ENCODE measurements at regions not wholly inside any gene's neighbourhood (a gene's known extent, or its start where the extent isn't known, plus 50 kb on each side); places are given as distances from the start of the nearest gene placed in this dataset.

DNA sequence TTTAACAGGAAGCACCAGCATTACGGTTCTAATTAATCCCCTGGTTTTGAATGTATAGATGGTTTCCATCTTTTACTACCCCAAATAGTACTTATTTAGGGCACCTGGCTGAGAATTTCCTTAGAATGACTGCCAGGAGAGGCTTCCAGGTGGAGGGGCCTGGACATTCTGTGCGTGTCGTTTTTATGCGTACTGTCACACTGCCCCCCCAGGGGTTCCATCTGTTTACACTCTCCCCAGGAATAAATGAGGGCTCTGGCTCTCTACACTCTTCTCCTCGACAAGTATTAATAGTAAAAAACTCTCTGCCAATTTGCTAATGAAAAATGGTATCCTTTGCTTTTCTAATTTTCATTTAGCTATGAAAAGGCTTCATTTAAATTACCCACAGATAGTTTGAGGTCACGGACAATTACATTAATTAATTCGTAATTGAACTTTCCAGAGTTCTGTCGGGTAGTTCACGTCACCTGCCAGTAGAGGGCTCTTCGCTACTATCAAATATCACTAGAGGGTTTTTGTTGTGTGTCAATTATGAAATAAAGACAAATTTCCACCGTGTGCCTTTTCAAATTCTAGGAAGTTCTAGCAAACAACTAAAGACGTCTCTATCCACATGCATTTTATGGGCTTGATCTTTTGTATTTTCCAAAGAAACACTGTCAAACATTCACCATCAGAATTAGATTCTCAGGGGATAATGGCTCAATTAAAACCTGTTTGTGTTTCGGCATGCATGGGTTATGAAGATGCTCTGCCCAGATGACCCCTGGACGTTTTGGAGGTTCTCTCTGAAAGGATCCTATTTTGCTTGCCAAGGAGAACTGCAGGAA is 88.8 kb upstream of the ASB18 start:
- CTCF ChIA-PET = interaction anchor here (0.7 to 2.2 kb wide), 12 partner anchors 97 to 769 kb away, joined by 3 to 27 read pairs (median 4); partner anchors contain the start of gene ACKR3
- Histone ChIP-seq H4K20me1 (ENCODE audit: control insufficient read depth, insufficient read depth) (no peaks in the 10 kb centered on the region), H3K4me2 (ENCODE audit: control insufficient read depth, insufficient read depth) (no peak overlapping the region), H3K9me3 (replicated peaks; ENCODE audit: control insufficient read depth, insufficient read depth, low read length) (no peaks in the 10 kb centered on the region), H2AFZ (ENCODE audit: control insufficient read depth, low read depth, low read length) (no peak overlapping the region), H3K4me1 (ENCODE audit: control insufficient read depth, insufficient read depth, low read length) (no peaks in the 10 kb centered on the region), H3K27ac (ENCODE audit: control insufficient read depth, insufficient read depth) (no peak overlapping the region), H3K79me2 (ENCODE audit: control insufficient read depth, insufficient read depth, low read length) (no peaks in the 10 kb centered on the region), H3K27me3 (replicated peaks in 1 of 2; ENCODE audit: control insufficient read depth in 2 of 2, insufficient read depth in 2 of 2, low read length in 1 of 2) (no peaks in the 10 kb centered on the region), H3K36me3 (ENCODE audit: control insufficient read depth in 2 of 2, insufficient read depth in 2 of 2, low read length in 1 of 2) (no peaks in the 10 kb centered on the region), H3K4me3 (no peak overlapping the region), H3K9ac (ENCODE audit: control insufficient read depth, insufficient read depth, low read length) (no peak overlapping the region)
- FAIRE-seq (peak; percentile 52), ATAC-seq (peak; percentile 58), DNase-seq (ENCODE audit: low read depth, low spot score) (no peak)
- BruUV-seq (replicated peaks) = no TSS peak
- POLR2A ChIA-PET = interaction anchor here (0.6 kb wide), 1 partner anchor 16 kb away, joined by 6 read pairs; no protein-coding TSS in a partner anchor
- in situ Hi-C loops (cut with MboI) (no loop called here), intact Hi-C loops (cut with micrococcal nuclease; ENCODE audit: unreplicated experiment) (loop anchor here (1.0 to 10.0 kb wide), 4 partner anchors 162 to 720 kb away; no protein-coding TSS in a partner anchor)
- RAD21 ChIA-PET (ENCODE audit: unreplicated experiment) = interaction anchor here (0.6 to 2.3 kb wide), 6 partner anchors 177 to 710 kb away, joined by 3 to 10 read pairs (median 4); partner anchors contain the start of gene ACKR3
- 10% methylated on average over 14 of the region's 14 CpGs for WGBS (ENCODE audit: insufficient coverage, insufficient replicate concordance, low lambda C conversion rate, missing lambda C conversion rate)
- SMC1A ChIA-PET (ENCODE audit: uncharacterized antibody, unreplicated experiment) = interaction anchor here (0.7 to 2.0 kb wide), 10 partner anchors 17 to 733 kb away, joined by 3 to 12 read pairs (median 6); partner anchors contain the start of gene ACKR3
- TF ChIP-seq, protein P1, sequence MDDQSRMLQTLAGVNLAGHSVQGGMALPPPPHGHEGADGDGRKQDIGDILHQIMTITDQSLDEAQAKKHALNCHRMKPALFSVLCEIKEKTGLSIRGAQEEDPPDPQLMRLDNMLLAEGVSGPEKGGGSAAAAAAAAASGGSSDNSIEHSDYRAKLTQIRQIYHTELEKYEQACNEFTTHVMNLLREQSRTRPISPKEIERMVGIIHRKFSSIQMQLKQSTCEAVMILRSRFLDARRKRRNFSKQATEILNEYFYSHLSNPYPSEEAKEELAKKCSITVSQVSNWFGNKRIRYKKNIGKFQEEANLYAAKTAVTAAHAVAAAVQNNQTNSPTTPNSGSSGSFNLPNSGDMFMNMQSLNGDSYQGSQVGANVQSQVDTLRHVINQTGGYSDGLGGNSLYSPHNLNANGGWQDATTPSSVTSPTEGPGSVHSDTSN (IDR thresholded peaks at IDR 0.05; ENCODE audit: insufficient replicate concordance, low read depth, low read length) = no peak
- TF ChIP-seq SMC3 (IDR thresholded peaks at IDR 0.05; ENCODE audit: borderline replicate concordance, low read length) (peak; percentile 89), GABPA (IDR thresholded peaks at IDR 0.05; ENCODE audit: low read depth) (no peak), ATF7 (IDR thresholded peaks at IDR 0.05; ENCODE audit: low read depth) (no peak), TCF7 (IDR thresholded peaks at IDR 0.05; ENCODE audit: borderline replicate concordance) (no peak), KAT2A (conservative IDR thresholded peaks at IDR 0.05; ENCODE audit: control insufficient read depth, low read depth, low read length) (no peak), POU2F2 (IDR thresholded peaks at IDR 0.05; ENCODE audit: borderline replicate concordance, low read depth, low read length) (no peak), RAD21 (IDR thresholded peaks at IDR 0.05; ENCODE audit: insufficient read depth, low read depth, low read length) (peak; percentile 84), BACH1 (IDR thresholded peaks at IDR 0.05; ENCODE audit: borderline replicate concordance) (no peak), NRF1 (conservative IDR thresholded peaks at IDR 0.05; ENCODE audit: low read depth, low read length) (no peak), MEF2A (IDR thresholded peaks at IDR 0.05; ENCODE audit: insufficient read depth, low read depth, low read length) (no peak), CHD2 (IDR thresholded peaks at IDR 0.05; ENCODE audit: borderline replicate concordance, low read depth, low read length) (no peak), NBN (IDR thresholded peaks at IDR 0.05) (no peak), ZNF274 (IDR thresholded peaks at IDR 0.05; ENCODE audit: insufficient read depth, insufficient read length) (no peak)
- TF ChIP-seq, protein P2, sequence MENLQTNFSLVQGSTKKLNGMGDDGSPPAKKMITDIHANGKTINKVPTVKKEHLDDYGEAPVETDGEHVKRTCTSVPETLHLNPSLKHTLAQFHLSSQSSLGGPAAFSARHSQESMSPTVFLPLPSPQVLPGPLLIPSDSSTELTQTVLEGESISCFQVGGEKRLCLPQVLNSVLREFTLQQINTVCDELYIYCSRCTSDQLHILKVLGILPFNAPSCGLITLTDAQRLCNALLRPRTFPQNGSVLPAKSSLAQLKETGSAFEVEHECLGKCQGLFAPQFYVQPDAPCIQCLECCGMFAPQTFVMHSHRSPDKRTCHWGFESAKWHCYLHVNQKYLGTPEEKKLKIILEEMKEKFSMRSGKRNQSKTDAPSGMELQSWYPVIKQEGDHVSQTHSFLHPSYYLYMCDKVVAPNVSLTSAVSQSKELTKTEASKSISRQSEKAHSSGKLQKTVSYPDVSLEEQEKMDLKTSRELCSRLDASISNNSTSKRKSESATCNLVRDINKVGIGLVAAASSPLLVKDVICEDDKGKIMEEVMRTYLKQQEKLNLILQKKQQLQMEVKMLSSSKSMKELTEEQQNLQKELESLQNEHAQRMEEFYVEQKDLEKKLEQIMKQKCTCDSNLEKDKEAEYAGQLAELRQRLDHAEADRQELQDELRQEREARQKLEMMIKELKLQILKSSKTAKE (IDR thresholded peaks at IDR 0.05; ENCODE audit: low read depth, poor library complexity, severe bottlenecking) = peak; percentile 20
- TF ChIP-seq, protein P3, sequence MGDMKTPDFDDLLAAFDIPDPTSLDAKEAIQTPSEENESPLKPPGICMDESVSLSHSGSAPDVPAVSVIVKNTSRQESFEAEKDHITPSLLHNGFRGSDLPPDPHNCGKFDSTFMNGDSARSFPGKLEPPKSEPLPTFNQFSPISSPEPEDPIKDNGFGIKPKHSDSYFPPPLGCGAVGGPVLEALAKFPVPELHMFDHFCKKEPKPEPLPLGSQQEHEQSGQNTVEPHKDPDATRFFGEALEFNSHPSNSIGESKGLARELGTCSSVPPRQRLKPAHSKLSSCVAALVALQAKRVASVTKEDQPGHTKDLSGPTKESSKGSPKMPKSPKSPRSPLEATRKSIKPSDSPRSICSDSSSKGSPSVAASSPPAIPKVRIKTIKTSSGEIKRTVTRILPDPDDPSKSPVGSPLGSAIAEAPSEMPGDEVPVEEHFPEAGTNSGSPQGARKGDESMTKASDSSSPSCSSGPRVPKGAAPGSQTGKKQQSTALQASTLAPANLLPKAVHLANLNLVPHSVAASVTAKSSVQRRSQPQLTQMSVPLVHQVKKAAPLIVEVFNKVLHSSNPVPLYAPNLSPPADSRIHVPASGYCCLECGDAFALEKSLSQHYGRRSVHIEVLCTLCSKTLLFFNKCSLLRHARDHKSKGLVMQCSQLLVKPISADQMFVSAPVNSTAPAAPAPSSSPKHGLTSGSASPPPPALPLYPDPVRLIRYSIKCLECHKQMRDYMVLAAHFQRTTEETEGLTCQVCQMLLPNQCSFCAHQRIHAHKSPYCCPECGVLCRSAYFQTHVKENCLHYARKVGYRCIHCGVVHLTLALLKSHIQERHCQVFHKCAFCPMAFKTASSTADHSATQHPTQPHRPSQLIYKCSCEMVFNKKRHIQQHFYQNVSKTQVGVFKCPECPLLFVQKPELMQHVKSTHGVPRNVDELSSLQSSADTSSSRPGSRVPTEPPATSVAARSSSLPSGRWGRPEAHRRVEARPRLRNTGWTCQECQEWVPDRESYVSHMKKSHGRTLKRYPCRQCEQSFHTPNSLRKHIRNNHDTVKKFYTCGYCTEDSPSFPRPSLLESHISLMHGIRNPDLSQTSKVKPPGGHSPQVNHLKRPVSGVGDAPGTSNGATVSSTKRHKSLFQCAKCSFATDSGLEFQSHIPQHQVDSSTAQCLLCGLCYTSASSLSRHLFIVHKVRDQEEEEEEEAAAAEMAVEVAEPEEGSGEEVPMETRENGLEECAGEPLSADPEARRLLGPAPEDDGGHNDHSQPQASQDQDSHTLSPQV (IDR thresholded peaks at IDR 0.05) = no peak
